ENCODE measurements at regions not wholly inside any gene's neighbourhood (a gene's known extent, or its start where the extent isn't known, plus 50 kb on each side); places are given as distances from the start of the nearest gene placed in this dataset.

- Mint-ChIP-seq H3K27me3 (peaks cover 11% of the 10 kb centered on the region), H3K27ac (no peak overlapping the region), H3K4me1 (no peaks in the 10 kb centered on the region), H3K4me3 (no peak overlapping the region), H3K36me3 (ENCODE audit: low read depth) (no peaks in the 10 kb centered on the region), H3K9me3 (no peaks in the 10 kb centered on the region)
- CTCF ChIA-PET, result no interaction called here
- DNase-seq (no peak), ATAC-seq (ENCODE audit: low read depth) (no peak)
- POLR2A ChIA-PET, result no interaction called here
- intact Hi-C loops (cut with micrococcal nuclease), result no loop called here
- TF ChIP-seq CTCF (IDR thresholded peaks at IDR 0.05), result no peak
These were observed 188.7 kb upstream of the TBC1D5 start for GRCh38 chr3:17931131-17931530.

DNA sequence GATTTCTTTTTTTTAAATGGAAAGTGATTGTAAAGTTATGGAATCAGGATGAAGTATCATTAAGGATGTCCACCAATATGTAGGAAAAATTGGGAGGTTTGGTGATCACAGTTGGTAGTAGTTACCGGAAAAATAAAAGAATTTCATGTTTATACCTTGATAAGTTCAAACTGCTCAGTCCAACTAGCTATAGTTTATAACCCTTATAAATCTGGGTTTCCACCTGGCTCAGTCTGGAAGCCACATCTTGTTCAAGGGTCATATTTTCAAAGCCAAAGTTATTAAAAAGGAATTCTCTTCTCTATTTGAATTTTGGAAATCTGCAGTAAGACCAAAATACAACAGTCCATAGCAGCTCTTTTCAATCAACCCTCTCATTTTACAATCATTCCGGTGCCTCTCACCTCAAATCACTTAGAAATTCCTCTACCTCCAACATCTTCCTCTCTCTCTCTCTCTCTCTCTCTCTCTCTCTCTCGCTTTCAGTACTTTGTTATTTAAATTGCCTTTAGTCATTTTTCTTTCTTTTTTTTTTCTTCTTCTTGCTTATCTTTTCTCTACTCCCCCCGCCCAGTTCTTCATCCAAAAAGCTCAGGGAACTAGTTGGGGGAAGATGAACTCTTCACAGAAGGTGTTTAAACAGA is 186.2 kb upstream of the TBC1D5 start:
- CTCF ChIA-PET, result no interaction called here
- Mint-ChIP-seq H3K27ac (no peak overlapping the region), H3K4me3 (no peak overlapping the region), H3K27me3 (peaks cover 9% of the 10 kb centered on the region), H3K9me3 (no peaks in the 10 kb centered on the region), H3K4me1 (no peaks in the 10 kb centered on the region), H3K36me3 (ENCODE audit: low read depth) (no peaks in the 10 kb centered on the region)
- no peak for DNase-seq
- no peak for TF ChIP-seq CTCF (IDR thresholded peaks at IDR 0.05)
- ATAC-seq (ENCODE audit: low read depth), result no peak
- POLR2A ChIA-PET, result no interaction called here
- intact Hi-C loops (cut with micrococcal nuclease), result no loop called here

GRCh38 chr3:17927036-17927435 is 184.6 kb upstream of the TBC1D5 start:
- no peak for TF ChIP-seq CTCF (IDR thresholded peaks at IDR 0.05)
- ATAC-seq (ENCODE audit: low read depth), result no peak
- Mint-ChIP-seq H3K36me3 (ENCODE audit: low read depth) (no peaks in the 10 kb centered on the region), H3K9me3 (no peaks in the 10 kb centered on the region), H3K4me3 (no peak overlapping the region), H3K27ac (no peak overlapping the region), H3K4me1 (no peaks in the 10 kb centered on the region), H3K27me3 (peaks cover 9% of the 10 kb centered on the region)
- intact Hi-C loops (cut with micrococcal nuclease), result no loop called here
- DNase-seq, result no peak
- ChIA-PET POLR2A (no interaction called here), CTCF (no interaction called here)

DNA sequence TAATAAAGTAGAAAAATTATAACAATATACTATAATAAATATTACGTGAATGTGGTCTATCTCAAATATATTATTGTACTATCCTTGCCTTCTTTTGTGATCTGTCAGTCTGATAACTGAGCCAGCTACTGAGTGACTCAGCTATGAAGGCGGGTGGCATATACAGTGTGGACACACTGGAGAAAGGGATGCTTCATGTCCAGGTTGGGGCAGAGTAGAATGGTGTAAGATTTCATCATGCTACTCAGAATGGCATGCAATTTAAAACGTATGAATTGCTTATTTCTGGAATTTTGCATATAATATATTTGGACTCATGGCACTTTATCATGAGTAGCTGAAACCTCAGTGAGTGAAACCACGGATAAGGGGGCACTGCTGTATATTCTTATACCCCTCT is 172.9 kb upstream of the TBC1D5 start:
- ChIA-PET POLR2A (no interaction called here), CTCF (no interaction called here)
- Mint-ChIP-seq H3K36me3 (ENCODE audit: low read depth) (no peaks in the 10 kb centered on the region), H3K27me3 (peaks cover 29% of the 10 kb centered on the region), H3K4me1 (peaks cover 25% of the 10 kb centered on the region), H3K9me3 (no peaks in the 10 kb centered on the region), H3K27ac (no peak overlapping the region), H3K4me3 (no peak overlapping the region)
- intact Hi-C loops (cut with micrococcal nuclease), result no loop called here
- no peak for TF ChIP-seq CTCF (IDR thresholded peaks at IDR 0.05)
- DNase-seq, result no peak
- ATAC-seq (ENCODE audit: low read depth), result no peak

GRCh38 chr3:17913359-17913758 is 170.9 kb upstream of the TBC1D5 start:
- ATAC-seq (ENCODE audit: low read depth), result no peak
- CTCF ChIA-PET, result no interaction called here

More at GRCh38 chr3:17913359-17913758, 170.9 kb upstream of the TBC1D5 start:
- no peak overlapping the region for H3K4me3 Mint-ChIP-seq
- H3K9me3 Mint-ChIP-seq, result no peaks in the 10 kb centered on the region
- H3K36me3 Mint-ChIP-seq (ENCODE audit: low read depth), result no peaks in the 10 kb centered on the region
- POLR2A ChIA-PET, result no interaction called here
- H3K4me1 Mint-ChIP-seq, result peaks cover 25% of the 10 kb centered on the region
- peaks cover 29% of the 10 kb centered on the region for H3K27me3 Mint-ChIP-seq
- DNase-seq, result no peak
- intact Hi-C loops (cut with micrococcal nuclease), result no loop called here
- H3K27ac Mint-ChIP-seq, result no peak overlapping the region
- TF ChIP-seq CTCF (IDR thresholded peaks at IDR 0.05), result no peak
